H9 (cell line): ENCODE measurements at regions not wholly inside any gene's neighbourhood (a gene's known extent, or its start where the extent isn't known, plus 50 kb on each side); places are given as distances from the start of the nearest gene placed in this dataset.

Experiments
- DNase-seq: peaks from one replicate; pipeline ENCODE4 v3.0.0-alpha.2; 2017
- H2AFZ ChIP-seq: one replicate; pipeline ENCODE4 v1.6.1; 2013; ENCODE audit warnings: mild to moderate bottlenecking, low read length, control low read depth, moderate library complexity
- H2AK5ac ChIP-seq: 2 replicates; pipeline ENCODE4 v1.6.1; 2013; ENCODE audit warnings: low read length, control low read depth, mixed read lengths; ENCODE audit not compliant: insufficient read length
- H2BK120ac ChIP-seq: one replicate; pipeline ENCODE4 v1.6.1; 2013; ENCODE audit warnings: low read depth, mild to moderate bottlenecking, low read length, control low read depth, inconsistent platforms; ENCODE audit not compliant: poor library complexity, severe bottlenecking
- H2BK12ac ChIP-seq: 2 replicates; pipeline ENCODE4 v1.6.1; 2013; ENCODE audit warnings: low read length, control low read depth, mixed read lengths, low read depth; ENCODE audit not compliant: insufficient read length
- H2BK15ac ChIP-seq: 2 replicates; pipeline ENCODE4 v1.6.1; 2013; ENCODE audit warnings: low read depth, low read length, control low read depth
- H2BK20ac ChIP-seq: one replicate; pipeline ENCODE4 v1.6.1; 2013; ENCODE audit warnings: low read depth, mild to moderate bottlenecking, low read length, control low read depth, inconsistent platforms; ENCODE audit not compliant: poor library complexity, severe bottlenecking
- H2BK5ac ChIP-seq: 2 replicates; pipeline ENCODE4 v1.6.1; 2013; ENCODE audit warnings: low read length, control low read depth, mixed read lengths; ENCODE audit not compliant: insufficient read length
- H3K14ac ChIP-seq: 2 replicates; pipeline ENCODE4 v1.6.1; 2013; ENCODE audit warnings: low read length, control low read depth; ENCODE audit not compliant: insufficient read depth
- H3K18ac ChIP-seq: 2 replicates; pipeline ENCODE4 v1.6.1; 2013; ENCODE audit warnings: low read depth, mild to moderate bottlenecking, mixed read lengths, low read length, control low read depth; ENCODE audit not compliant: insufficient read length
- H3K23ac ChIP-seq: 2 replicates; pipeline ENCODE4 v1.6.1; 2013; ENCODE audit warnings: low read length, control low read depth, mixed read lengths, low read depth; ENCODE audit not compliant: insufficient read length
- H3K23me2 ChIP-seq: 2 replicates; pipeline ENCODE4 v1.6.1; 2013; ENCODE audit warnings: low read depth, mild to moderate bottlenecking, mixed read lengths, low read length, control low read depth; ENCODE audit not compliant: insufficient read length, poor library complexity, severe bottlenecking
- H3K27ac ChIP-seq: 2 replicates; pipeline ENCODE4 v1.5.1; 2013; ENCODE audit warnings: low read length, control low read depth, mixed read lengths, low read depth; ENCODE audit not compliant: insufficient read length
- H3K27me3 ChIP-seq: 2 replicates; pipeline ENCODE4 v1.6.1; 2013; ENCODE audit warnings: low read length, control low read depth, inconsistent platforms; ENCODE audit not compliant: insufficient read depth
- H3K4ac ChIP-seq: 2 replicates; pipeline ENCODE4 v1.6.1; 2013; ENCODE audit warnings: low read depth, mild to moderate bottlenecking, control low read depth, inconsistent platforms, low read length, moderate library complexity
- H3K4me1 ChIP-seq: 2 replicates; pipeline ENCODE4 v1.6.1; 2013; ENCODE audit warnings: low read length, control low read depth, inconsistent platforms; ENCODE audit not compliant: insufficient read depth
- H3K4me2 ChIP-seq: 2 replicates; pipeline ENCODE4 v1.6.1; 2013; ENCODE audit warnings: low read length, control low read depth, mixed read lengths; ENCODE audit not compliant: insufficient read length, insufficient read depth
- H3K56ac ChIP-seq: 2 replicates; pipeline ENCODE4 v1.6.1; 2013; ENCODE audit warnings: low read depth, mild to moderate bottlenecking, mixed read lengths, low read length, control low read depth; ENCODE audit not compliant: insufficient read length
- H3K79me1 ChIP-seq: 2 replicates; pipeline ENCODE4 v1.6.1; 2013; ENCODE audit warnings: low read depth, mild to moderate bottlenecking, moderate library complexity, low read length, control low read depth, inconsistent platforms; ENCODE audit not compliant: insufficient read depth, poor library complexity, severe bottlenecking
- H3K79me2 ChIP-seq: 2 replicates; pipeline ENCODE4 v1.6.1; 2013; ENCODE audit warnings: low read length, control low read depth, inconsistent platforms; ENCODE audit not compliant: insufficient read depth
- H3K9ac ChIP-seq: 2 replicates; pipeline ENCODE4 v1.6.1; 2013; ENCODE audit warnings: low read length, control low read depth, mixed read lengths; ENCODE audit not compliant: insufficient read length; ENCODE audit errors: extremely low read depth
- H3K9me3 ChIP-seq: one replicate; pipeline ENCODE4 v1.6.1; 2013; ENCODE audit warnings: low read depth, low read length, inconsistent platforms; ENCODE audit not compliant: control insufficient read depth
- H3T11ph ChIP-seq: one replicate; pipeline ENCODE4 v1.6.1; 2013; ENCODE audit warnings: mild to moderate bottlenecking, low read length, control low read depth, inconsistent platforms
- H4K20me1 ChIP-seq: one replicate; pipeline ENCODE4 v1.6.1; 2013; ENCODE audit not compliant: control insufficient read depth, insufficient read length, insufficient read depth
- H4K5ac ChIP-seq: 2 replicates; pipeline ENCODE4 v1.6.1; 2013; ENCODE audit warnings: low read depth, mild to moderate bottlenecking, mixed read lengths, low read length, control low read depth; ENCODE audit not compliant: insufficient read length
- H4K8ac ChIP-seq: replicated peaks from 2 replicates; pipeline ENCODE4 v1.6.1; 2013; ENCODE audit warnings: low read length, control low read depth, mixed read lengths, low read depth; ENCODE audit not compliant: insufficient read length
- H4K91ac ChIP-seq: 2 replicates; pipeline ENCODE4 v1.6.1; 2013; ENCODE audit warnings: low read depth, mild to moderate bottlenecking, moderate library complexity, mixed read lengths, low read length, control low read depth; ENCODE audit not compliant: insufficient read length
- H3K27ac Mint-ChIP-seq, 3 experiments: 2 replicates in 2 of 3; 3 replicates in 1 of 3; pipeline ENCODE4 v1.8.0; 2020 to 2021; ENCODE audit warnings: mixed read lengths in 3 of 3, mild to moderate bottlenecking in 1 of 3, moderate library complexity in 1 of 3
- H3K27me3 Mint-ChIP-seq: 2 replicates; pipeline ENCODE4 v1.8.0; 2021; ENCODE audit warnings: low read depth, mild to moderate bottlenecking, moderate library complexity, mixed read lengths
- H3K36me3 Mint-ChIP-seq, 3 experiments: 2 replicates in 2 of 3; 3 replicates in 1 of 3; pipeline ENCODE4 v1.8.0; 2020 to 2021; ENCODE audit warnings: low read depth in 3 of 3, mixed read lengths in 3 of 3; ENCODE audit not compliant: insufficient read depth in 1 of 3
- H3K4me1 Mint-ChIP-seq, 2 experiments: 2 replicates each; pipeline ENCODE4 v1.8.0; 2020; ENCODE audit warnings: mixed read lengths in 2 of 2
- H3K4me3 Mint-ChIP-seq, 2 experiments: 2 replicates in 1 of 2; 3 replicates in 1 of 2; pipeline ENCODE4 v1.8.0; 2020 to 2021; ENCODE audit warnings: mild to moderate bottlenecking in 2 of 2, mixed read lengths in 2 of 2, moderate library complexity in 1 of 2
- H3K9me3 Mint-ChIP-seq, 2 experiments: 2 replicates in 1 of 2; 3 replicates in 1 of 2; pipeline ENCODE4 v1.8.0; 2020; ENCODE audit warnings: mild to moderate bottlenecking in 2 of 2, mixed read lengths in 2 of 2, moderate library complexity in 1 of 2
- WGBS: extraction: QIAGEN DNeasy Blood & Tissue Kit; methylation state at CpG from one replicate; pipeline ENCODE4 v1.1.7; 2013; ENCODE audit warnings: missing lambda C conversion rate, low lambda C conversion rate, mixed read lengths; ENCODE audit not compliant: insufficient read length; ENCODE audit errors: extremely low coverage; 5-methylcytosine and 5-hydroxymethylcytosine counted together
- TF ChIP-seq, protein P1 (sequence below): fragments of 200-600 bp; sonication (generic); conservative IDR thresholded peaks from 3 replicates; pipeline ENCODE4 v1.8.0; 2021; ENCODE audit warnings: antibody characterized with exemption, mild to moderate bottlenecking

DNA sequence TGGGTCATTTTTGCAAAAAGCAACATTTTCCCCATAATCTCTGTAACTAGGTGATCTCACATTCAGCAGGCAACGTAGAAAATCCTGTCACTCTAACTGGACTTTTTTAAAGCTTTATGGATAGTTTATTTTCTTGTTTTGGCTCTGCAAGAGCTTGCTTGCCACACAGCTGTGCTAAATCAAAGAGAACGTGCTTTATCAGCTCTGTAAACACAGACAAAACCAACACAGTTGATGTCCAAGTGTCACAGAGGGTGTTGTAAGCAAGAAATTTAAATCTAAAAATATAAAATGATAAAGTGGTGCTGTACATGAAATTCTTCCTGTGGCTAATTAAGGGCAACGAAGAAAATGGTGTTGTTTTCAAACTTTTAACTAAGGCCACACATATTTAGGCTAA, 97.5 kb upstream of the STAC start:
- no peak overlapping the region for H2BK12ac ChIP-seq
- H2BK20ac ChIP-seq, result no peak overlapping the region
- no peak overlapping the region for H3K4ac ChIP-seq
- no peaks in the 10 kb centered on the region for H3K79me2 ChIP-seq
- no peak overlapping the region for H3K23ac ChIP-seq
- Mint-ChIP-seq H3K4me3 (no peak overlapping the region), H3K36me3 (no peaks in the 10 kb centered on the region), H3K4me1 (0 out of 4 replicates have a peak, but pooled peaks cover 0 to 2% of the 10 kb centered on the region in 2 experiments), H3K27me3 (no peaks in the 10 kb centered on the region), H3K9me3 (no peaks in the 10 kb centered on the region), H3K27ac (no peak overlapping the region)
- no peak overlapping the region for H2AFZ ChIP-seq
- TF ChIP-seq, protein P1, sequence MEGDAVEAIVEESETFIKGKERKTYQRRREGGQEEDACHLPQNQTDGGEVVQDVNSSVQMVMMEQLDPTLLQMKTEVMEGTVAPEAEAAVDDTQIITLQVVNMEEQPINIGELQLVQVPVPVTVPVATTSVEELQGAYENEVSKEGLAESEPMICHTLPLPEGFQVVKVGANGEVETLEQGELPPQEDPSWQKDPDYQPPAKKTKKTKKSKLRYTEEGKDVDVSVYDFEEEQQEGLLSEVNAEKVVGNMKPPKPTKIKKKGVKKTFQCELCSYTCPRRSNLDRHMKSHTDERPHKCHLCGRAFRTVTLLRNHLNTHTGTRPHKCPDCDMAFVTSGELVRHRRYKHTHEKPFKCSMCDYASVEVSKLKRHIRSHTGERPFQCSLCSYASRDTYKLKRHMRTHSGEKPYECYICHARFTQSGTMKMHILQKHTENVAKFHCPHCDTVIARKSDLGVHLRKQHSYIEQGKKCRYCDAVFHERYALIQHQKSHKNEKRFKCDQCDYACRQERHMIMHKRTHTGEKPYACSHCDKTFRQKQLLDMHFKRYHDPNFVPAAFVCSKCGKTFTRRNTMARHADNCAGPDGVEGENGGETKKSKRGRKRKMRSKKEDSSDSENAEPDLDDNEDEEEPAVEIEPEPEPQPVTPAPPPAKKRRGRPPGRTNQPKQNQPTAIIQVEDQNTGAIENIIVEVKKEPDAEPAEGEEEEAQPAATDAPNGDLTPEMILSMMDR, result no peak
- H2AK5ac ChIP-seq, result no peak overlapping the region
- H3K56ac ChIP-seq, result no peak overlapping the region
- H3T11ph ChIP-seq, result no peak overlapping the region
- H4K8ac ChIP-seq, result no peak overlapping the region
- no peak overlapping the region for H3K4me2 ChIP-seq
- H3K23me2 ChIP-seq, result no peaks in the 10 kb centered on the region
- WGBS, result no CpG with 5 or more reads among the region's 3 CpGs
- no peaks in the 10 kb centered on the region for H3K9me3 ChIP-seq
- no peak overlapping the region for H4K91ac ChIP-seq
- H3K18ac ChIP-seq, result no peak overlapping the region
- H4K20me1 ChIP-seq, result no peaks in the 10 kb centered on the region
- H3K27ac ChIP-seq, result no peak overlapping the region
- no peaks in the 10 kb centered on the region for H3K79me1 ChIP-seq
- H2BK120ac ChIP-seq, result no peak overlapping the region
- no peak overlapping the region for H2BK5ac ChIP-seq
- no peak overlapping the region for H2BK15ac ChIP-seq
- no peaks in the 10 kb centered on the region for H3K27me3 ChIP-seq
- no peak for DNase-seq
- H4K5ac ChIP-seq, result no peak overlapping the region
- no peaks in the 10 kb centered on the region for H3K4me1 ChIP-seq
- no peak overlapping the region for H3K14ac ChIP-seq
- H3K9ac ChIP-seq, result no peak overlapping the region
